Hematopoietic multipotent progenitor cell treated with erythropoietin and hydrocortisone succinate and interleukin-3 and kit ligand, for 4 days (in vitro differentiated cells): ENCODE measurements at regions not wholly inside any gene's neighbourhood (a gene's known extent, or its start where the extent isn't known, plus 50 kb on each side); places are given as distances from the start of the nearest gene placed in this dataset.

Source experiments
- DNase-seq: peaks from one replicate; pipeline ENCODE4 v3.0.0-alpha.2; 2015

DNA sequence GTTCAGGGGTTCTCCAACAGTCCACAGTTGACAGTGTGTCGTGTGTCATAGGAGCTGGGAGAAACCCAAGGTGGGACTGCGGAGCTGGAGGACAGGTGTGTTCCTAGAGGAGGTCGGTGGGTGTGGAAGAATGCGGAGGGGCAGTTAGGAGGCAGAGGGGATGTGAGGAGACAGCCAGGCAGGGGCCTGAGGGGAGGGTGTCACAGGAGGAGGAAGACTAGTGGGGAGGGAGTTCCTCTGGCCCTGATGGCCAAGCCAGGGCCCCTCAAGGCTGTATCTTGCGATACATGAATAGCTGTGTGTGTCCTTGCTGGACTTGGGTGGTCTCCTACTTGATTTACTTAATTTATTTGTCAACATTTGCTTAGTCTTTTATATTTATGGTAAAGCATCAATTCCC, 519.6 kb upstream of the HS6ST1 start:
- no peak for DNase-seq

DNA sequence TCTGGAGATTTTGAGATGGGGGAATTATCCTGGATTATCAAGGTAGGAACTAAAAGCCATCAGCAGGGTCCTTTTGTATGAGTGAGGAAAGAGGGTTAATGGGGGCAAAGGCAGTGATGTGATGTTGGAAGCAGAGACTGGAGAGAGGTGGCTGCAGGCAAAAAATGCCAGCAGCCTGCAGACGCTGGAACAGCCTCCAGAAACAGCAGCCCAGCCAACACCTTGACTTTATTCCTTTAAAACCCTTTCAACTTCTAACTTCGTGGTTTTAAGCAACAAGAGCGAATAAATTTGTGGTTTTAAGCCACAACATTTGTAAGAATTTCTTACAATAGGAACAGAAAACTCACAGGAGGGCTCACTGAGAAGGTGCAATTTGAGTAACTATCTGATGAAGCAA, 523.1 kb upstream of the HS6ST1 start:
- no peak for DNase-seq

DNA sequence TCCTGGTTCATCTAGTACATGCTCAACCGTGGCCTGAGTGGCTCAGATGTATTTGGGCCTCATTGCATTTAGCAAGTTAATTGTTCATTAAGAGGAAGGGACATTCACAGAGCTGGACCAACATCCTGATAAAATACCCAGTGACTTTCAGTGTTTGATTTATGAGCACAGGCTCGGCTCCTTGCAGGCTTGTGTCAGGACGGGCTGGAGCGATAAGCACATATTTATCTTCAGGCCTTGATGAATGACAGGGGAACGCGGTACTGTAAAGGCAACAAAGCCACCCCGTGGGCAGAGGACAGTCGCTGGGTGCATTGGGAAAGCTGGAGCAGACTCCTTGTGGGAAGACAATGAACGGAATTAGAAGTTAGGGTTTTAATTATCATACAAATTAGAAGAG, 548.6 kb upstream of the HS6ST1 start:
- DNase-seq, result no peak

DNA sequence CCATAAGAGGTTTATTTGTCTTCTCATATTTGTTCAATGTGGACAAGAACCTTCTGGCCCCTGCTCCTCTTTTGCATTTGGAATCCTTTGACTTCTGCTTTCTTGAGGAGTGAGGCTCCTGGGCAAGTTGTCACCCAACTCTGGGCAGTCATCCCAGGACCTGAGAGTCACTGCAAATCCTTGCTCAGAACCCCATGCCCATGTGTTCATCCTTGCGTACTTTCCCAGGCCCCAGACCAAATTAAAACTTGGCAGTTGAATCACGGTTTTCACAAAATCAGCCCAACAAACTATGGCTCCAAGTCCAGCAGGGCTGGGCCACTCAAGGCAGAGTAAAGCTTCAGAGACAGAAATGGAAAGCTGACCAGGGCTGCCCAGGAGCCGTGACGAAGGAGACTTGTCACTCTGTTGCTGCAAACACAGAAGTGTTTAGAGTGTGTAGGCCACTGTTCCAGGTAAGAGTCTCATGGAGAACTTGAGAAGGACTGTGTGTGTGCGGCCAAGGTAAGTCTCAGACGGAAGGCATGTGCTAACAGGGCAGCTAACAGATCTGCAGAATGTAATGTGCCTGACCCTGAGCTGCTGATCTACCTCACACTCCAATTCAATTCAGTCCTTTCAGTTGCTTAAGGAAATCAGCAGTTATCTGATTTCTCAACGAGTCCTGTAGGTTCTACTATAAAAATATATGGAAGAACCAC, 549.4 kb upstream of the HS6ST1 start:
- no peak for DNase-seq

DNA sequence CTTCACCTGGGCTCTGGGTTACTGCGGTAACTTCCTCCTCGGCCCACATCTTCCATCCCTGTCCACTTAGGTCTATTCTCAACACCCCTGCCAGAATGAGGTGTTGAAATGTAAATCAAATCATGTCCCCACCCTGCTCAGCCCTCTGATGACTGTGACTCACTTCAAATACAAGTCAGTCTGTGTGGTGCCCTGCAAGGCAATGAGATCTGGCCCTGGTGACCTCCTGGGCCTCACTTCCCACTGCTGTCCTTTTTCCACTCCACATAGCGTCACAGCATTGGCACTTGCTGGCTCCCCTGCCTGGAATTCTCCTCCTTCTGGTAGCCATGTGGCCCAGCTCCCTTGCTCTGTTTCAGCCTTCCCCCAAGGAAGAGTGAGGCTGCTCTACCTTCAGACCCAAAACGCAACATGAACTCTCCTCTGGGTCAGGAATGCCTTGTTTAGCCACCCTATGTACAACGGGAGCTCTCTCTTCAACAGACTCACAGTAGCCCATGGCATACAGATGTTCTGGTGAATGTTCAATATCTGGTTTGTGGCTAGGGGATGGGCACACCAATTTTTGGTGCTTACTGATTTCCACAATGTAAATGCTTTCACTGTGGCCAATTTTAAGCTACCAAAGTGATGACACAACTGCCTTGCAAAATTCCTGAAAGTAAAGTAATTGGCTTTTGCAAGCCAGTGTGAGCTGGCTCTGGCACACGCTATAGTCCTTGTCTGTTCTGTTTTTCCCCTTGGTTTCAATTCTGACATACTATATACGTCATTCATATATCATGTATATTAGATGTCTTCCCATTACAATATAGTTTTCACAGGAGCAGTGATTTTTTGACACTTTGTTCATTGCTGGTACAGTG, 550.3 kb upstream of the HS6ST1 start:
- DNase-seq, result no peak

DNA sequence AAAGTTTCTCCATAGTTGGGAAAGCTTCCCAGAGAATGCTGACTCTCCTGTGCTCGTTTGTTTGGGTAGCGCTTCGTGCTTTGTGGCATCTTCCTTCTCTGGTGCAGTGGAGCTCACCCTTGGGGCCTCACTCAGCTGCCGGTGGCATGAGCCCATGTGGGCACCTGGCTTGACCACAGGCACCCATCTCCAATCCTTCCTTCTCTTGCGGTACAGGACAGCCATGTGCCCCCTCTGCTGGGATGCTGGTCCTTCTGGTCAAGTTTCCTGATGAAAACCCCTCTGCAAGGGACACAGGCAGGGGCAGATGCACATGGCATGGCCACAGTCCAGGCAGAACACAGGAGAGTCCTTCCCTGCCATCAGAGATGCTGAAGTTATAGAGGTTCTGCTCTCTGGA, 555.9 kb upstream of the HS6ST1 start:
- no peak for DNase-seq

DNA sequence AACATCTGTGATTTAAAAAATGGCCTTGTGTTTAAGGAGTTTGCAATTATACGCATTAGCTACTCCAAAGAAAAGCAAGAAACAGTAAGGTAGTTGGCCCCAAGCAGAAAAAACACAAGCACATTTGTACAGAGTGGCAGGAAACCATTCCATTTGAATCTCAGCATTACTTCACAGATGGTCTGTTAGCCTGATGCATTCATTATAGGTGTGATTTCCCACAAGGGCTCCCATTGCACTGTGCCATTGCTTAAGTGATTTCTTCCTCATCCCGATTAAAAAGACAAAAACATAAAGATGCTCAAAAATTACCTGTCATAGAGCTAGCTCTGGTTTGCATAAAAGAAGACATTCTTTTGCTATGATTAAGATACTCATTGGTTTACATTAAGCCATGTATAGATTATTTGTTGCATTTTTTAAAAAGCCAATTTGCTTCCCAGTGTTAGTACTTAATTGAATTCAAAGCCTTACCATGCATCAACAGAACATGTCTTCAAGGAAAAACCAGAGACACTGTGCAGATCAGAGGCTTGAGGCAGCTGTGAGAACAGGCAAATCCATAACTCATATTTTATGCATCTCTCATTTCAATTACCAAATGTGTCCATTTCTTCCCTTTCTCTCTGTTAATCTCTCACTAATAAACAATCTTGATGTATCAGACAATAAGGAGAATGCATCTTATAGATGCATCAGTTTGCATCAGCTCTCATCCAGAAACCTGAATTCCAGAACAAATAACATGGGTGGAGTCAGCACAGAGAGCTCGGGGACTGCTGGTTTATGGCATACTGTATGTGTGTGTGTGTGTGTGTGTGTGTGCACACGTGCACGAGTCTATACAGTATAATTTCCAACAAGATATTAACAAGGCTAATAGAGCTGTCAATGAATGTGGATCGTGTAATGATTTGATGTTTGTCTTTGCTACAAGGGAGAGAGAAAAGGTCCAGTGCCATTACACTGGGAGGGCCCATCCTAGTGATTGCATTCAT, 558.6 kb upstream of the HS6ST1 start:
- no peak for DNase-seq

DNA sequence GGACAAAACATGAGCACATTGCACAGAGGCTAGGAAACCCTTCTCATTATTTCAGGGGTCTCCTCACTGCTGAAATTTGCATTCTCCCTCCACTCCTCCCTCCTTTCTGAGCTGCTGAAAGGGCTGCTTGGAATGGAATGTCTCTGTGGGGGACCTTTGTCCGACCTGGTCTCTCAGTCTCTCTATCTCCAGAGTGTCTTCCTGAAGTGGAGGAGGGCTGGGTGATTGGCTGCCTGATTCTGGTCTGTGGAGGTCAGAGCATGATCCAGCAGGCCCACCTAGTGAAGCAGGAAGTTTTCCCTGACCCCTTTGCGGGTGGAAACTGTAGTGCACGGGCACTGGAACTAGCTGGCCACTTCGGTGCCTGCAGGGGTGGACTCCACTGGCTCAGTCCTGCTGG, 560.5 kb upstream of the HS6ST1 start:
- DNase-seq, result no peak

DNA sequence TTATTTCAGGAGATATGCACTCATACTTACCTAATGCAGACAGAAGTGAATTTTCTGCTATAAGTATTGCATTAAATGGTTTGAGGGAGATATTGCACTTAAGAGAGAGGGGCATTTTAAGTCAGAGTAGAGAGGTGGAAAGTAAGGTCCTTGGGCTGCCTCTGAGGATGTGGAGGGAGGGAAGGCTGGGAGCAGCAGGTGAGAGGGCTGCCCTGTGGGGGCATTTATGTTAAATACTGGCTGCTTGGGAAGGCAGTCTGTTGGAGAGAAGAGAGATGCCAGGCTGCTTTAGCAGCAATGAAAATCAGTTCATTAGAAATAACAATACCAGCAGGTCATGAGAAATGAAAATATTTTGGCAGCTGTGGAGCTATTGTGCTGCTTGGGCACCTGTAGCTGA, 576.2 kb upstream of the HS6ST1 start:
- DNase-seq, result no peak

DNA sequence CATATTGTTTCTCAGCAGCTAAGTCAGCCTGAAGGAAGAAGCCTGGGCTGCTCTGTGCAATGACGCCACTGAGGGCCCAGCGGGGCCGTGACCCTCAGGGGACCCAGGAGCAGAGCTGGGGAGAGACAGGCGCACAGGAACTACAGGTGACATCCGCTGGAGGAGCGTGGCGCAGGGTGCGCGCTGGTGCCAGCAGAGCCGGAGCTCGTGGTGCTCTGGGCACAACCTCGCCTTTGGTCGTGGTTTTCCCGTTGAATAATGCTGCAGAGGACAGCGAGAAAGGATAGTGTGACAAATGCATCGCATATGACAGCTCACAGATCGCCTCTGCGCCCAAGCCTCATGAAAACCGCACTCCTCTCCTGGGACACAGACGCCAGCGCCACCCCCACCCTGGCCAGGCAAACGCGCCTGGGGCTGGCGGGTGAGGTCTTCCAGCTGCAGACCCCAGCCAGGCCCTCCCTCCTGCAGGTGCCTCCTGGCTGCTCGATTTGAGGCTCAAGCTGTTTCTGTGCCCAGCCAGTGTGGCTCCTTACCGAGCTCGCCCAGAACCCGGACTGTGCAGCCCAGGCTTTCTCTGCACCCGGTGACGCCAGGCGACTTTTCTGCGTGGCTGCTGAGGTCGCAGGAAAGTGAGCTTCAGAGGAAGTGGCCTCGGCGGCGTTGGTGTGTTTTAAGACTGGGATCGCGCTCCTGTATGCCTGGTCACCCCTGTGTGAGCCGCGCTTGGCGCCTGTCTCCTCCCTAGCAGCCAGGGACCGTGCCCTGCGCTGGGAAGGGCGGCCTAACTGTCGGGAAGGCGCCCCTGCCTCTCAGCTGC, 583.1 kb upstream of the HS6ST1 start:
- peak; percentile 4 for DNase-seq

DNA sequence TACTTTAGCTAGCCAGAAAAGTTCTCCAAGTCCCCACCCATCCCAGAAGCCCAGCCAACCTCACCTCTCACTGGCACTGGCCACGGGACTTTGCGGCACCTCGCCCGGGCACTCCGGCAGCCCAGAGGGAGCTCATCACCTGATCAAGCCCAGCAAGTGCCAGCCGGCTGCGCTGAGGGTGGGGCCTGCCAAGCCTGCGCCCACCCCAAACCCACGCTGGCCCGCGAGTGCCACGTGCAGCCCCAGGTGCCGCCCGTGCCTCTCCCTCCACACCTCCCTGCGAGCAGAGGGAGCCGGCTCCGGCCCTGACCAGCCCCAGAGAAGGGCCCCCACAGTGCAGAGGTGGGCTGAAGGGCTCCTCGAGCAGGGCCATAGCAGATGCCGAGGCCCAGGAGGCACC, 585.0 kb upstream of the HS6ST1 start:
- DNase-seq, result no peak

DNA sequence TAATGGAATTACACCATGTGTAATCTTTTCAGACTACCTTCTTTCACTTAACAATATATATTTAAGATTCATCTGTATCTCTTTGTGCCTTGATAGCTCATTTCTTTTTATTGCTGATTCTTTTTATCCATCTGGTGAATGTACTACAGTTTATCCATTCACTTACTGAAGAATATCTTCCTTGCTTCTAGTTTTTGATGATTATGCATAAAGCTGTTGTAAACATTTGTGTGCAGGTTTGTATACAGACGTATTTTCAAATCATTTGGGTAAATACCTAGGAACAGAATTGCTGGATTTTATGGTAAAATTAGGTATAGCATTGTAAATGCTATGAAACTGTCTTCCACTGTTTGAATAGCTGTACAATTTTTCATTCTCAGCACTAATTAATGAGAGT, 592.6 kb upstream of the HS6ST1 start:
- no peak for DNase-seq

DNA sequence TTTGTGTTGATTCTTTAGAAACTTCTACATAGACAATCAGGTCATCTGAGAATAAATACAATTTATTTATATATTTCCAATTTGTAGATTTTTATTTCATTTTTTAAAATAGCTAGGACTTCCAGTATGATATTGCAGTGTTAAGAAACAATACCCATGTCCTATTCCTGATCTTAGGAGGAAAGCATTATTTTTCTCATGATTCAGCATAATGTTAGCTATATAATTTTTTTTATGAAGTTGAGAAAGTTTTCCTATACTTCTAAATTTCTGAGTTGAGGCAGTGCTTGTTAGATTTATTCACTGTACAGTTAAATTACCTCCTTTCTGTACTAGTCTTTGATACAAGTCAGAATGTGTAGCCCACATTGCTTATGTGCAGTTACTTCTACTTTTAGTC, 595.7 kb upstream of the HS6ST1 start:
- no peak for DNase-seq

DNA sequence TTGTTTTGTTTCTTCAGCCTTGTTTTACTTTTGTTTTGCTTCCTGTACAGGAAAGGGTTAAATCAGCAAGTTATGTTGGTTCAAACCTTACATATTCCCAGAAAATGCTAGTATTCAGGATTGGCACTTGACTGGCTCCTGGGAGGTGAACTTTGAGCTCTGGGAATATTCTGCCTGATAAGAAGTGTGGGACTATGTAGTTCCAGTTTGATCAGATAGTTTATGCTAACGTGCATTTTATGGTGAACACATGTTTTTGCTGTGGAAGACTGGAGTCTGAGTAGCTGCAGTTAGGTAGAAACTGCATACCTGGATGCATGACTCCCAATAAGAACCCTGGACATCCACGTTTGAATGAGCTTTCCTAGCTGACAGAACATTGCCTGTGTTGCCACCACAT, 603.1 kb upstream of the HS6ST1 start:
- no peak for DNase-seq

DNA sequence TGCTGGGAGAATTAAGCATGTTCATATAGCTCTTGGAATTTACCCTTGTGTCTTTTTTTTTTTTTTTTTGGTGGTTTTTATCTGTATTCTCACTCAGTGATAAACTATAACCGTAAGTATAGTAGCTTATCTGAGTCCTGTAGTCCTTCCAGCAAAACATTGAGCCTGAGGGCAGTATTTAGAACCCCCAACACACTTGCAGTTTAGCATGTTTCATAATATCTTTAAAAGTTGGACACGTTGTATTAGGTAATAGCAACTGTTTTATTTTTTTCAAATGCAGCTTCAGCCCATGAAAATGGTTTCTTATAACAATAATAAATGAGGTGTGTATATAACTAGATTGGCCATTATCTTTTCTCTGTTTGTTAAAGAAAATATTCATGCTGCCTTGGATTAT, 603.5 kb upstream of the HS6ST1 start:
- no peak for DNase-seq

DNA sequence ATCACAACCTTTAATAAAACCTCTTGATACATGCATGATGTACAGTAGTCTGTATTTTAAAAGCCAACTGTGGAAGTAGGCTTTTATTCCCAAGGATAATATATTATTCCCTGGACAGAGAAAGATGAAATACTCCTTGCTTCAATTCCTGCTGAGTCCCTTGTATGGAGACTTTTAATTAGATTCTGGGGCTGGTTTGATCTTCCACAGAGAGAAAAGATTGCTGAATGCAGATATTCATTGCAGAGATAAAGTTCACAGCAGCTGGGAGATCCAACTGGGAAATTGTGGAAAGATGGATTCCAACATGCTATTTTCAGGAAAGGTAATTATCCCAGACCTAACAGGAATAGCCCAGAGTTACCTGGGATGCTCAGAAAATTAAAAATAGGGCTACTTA, 607.0 kb upstream of the HS6ST1 start:
- DNase-seq, result no peak

DNA sequence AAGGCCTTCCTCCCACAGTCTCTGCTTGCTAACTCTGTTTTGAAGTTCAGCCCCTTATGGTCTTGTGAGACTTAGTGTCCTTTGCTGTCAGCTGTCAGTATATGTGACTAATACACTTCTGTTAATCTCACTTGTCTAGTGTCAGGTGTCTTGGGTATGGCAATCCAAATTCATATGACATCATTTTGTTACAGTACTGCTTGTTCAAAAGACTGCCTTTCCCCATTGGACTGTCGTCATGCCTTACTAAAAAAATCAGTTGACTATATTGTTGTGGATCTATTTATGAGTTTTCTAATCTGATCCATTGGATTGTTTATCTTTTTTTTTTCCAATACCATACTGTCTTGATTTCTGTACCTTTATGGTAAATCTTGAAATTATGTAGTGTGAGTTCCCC, 611.4 kb upstream of the HS6ST1 start:
- DNase-seq, result no peak

DNA sequence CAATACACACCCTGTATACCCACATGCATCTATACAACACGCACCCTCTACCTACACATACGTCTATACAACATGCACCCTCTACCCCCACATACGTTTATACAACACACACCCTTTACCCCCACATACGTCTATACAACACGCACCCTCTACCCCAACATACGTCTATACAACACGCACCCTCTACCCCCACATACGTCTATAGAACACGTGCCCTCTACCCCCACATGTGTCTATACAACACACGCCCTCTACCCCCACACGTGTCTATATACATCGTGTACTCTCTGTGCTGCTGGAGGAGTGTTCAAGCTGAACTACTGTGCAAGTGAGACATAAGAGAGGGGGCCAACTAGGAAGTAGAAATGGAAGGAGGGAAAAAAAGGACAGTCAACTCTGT, 621.7 kb upstream of the HS6ST1 start:
- no peak for DNase-seq

DNA sequence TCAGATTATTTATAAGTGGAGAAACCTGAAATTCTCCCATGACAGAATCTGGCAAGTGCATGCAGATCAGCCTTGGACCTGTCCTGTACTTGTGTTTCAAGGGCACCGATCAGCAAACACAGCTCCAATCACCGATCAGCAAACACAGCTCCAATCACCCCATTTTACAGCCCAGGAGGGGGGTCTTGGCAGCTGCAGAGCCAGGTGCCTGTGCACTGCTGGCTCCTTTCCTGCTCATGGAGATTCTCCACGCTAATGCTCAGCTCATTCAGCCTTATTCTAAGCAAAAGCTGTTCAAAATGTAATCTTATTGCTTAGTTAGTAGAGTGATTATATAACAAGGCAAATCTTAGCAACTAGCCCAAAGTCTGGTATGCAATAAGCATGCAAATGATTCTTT, 623.1 kb upstream of the HS6ST1 start:
- no peak for DNase-seq

DNA sequence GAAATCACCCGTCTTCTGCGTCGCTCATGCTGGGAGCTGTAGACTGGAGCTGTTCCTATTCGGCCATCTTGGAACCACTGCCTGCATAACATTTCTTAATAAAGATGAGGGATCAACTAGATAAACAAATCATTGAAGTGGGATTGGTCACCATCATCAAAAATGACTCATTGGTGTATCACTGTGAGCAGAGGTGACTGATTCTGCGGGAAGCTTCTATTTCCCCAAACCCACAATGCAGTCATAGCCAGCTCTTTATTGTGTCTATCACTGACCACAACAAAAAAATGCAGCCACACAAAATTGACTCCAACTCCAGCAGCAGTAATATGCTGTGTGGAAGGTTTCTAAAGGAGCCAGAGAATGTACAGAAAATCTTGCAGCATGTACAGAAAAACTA, 630.7 kb upstream of the HS6ST1 start:
- no peak for DNase-seq

DNA sequence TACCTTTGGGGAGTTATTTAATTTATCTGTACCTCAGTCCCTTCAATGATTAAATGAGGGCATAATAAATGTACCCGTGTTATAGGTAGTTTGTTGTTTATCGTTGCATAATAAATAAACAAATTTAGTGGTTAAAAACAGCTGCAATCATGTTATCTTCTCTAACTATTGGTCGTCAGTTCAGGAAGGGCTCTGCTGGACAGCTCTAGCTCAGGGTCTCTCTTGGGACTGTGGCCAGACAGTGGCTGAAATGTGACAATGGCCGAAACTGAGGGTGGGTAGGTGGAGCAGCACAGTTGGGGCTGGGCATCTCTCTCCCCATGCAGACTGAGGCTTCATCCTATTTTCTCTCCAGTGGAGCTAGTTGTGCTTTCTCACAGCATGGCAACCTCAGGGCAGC, 632.1 kb upstream of the HS6ST1 start:
- DNase-seq, result no peak

DNA sequence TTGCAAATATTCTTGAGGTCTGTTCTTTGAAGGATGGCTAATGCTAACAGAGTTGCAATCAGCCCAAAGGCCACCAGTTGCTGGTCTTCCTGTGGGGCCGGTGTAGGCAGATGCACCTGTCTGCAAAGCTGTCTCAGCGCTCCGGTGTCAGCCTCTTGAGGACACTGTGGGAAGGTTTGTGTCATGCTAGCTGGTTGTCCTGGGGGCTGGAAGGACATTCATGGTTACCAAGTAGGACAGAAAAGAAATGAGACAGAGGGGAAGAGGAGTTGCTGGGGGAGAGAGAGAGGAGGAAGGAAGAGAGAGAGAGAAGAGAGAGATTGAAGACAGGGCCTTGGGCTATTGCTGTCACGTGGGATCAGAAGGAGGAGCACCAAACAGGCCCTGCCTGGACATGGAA, 639.6 kb upstream of the HS6ST1 start:
- no peak for DNase-seq

DNA sequence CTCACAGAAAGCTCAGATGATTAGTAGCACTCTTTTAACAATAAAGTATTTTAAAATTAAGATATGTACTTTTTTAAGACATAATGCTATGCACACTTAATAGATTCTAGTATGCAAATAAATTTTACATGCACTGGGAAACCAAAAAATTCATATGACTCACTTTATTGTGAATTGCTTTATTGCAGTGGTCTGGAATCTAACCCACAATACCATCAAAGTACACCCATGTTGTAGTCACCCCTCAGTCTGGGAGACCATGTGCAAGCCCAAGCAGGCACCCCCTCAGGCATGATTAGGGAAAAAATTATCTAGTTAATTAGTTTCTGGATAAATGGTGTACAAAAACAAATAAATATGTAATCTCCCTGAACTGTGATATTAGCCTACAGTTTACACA, 649.0 kb upstream of the HS6ST1 start:
- DNase-seq, result no peak
